ENCODE measurements at regions not wholly inside any gene's neighbourhood (a gene's known extent, or its start where the extent isn't known, plus 50 kb on each side); places are given as distances from the start of the nearest gene placed in this dataset.

GRCh38 chr5:8861764-8862163 is 684.1 kb downstream of the SEMA5A start:
- Mint-ChIP-seq H3K27ac (no peak overlapping the region), H3K4me1 (no peaks in the 10 kb centered on the region), H3K27me3 (ENCODE audit: low read depth) (no peaks in the 10 kb centered on the region), H3K36me3 (no peaks in the 10 kb centered on the region), H3K4me3 (no peak overlapping the region), H3K9me3 (no peaks in the 10 kb centered on the region)
- no peak for DNase-seq (ENCODE audit: low spot score)
- CTCF ChIA-PET, result no interaction called here
- TF ChIP-seq CBFB (CRISPR knock-in tag; IDR thresholded peaks at IDR 0.05; ENCODE audit: low read depth) (no peak), SP1 (CRISPR knock-in tag; conservative IDR thresholded peaks at IDR 0.05) (no peak), TCF7 (CRISPR knock-in tag; IDR thresholded peaks at IDR 0.05; ENCODE audit: low read depth) (no peak), MXD4 (CRISPR knock-in tag; IDR thresholded peaks at IDR 0.05; ENCODE audit: borderline replicate concordance) (no peak), MLX (CRISPR knock-in tag; IDR thresholded peaks at IDR 0.05) (no peak), RORB (CRISPR knock-in tag; IDR thresholded peaks at IDR 0.05) (no peak), MYBL2 (CRISPR knock-in tag; IDR thresholded peaks at IDR 0.05) (no peak), TEAD1 (CRISPR knock-in tag; IDR thresholded peaks at IDR 0.05) (no peak), ZSCAN18 (CRISPR knock-in tag; IDR thresholded peaks at IDR 0.05) (no peak)
- TF ChIP-seq, protein P1, sequence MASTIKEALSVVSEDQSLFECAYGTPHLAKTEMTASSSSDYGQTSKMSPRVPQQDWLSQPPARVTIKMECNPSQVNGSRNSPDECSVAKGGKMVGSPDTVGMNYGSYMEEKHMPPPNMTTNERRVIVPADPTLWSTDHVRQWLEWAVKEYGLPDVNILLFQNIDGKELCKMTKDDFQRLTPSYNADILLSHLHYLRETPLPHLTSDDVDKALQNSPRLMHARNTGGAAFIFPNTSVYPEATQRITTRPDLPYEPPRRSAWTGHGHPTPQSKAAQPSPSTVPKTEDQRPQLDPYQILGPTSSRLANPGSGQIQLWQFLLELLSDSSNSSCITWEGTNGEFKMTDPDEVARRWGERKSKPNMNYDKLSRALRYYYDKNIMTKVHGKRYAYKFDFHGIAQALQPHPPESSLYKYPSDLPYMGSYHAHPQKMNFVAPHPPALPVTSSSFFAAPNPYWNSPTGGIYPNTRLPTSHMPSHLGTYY (CRISPR knock-in tag; IDR thresholded peaks at IDR 0.05), result no peak
- TF ChIP-seq, protein P2, sequence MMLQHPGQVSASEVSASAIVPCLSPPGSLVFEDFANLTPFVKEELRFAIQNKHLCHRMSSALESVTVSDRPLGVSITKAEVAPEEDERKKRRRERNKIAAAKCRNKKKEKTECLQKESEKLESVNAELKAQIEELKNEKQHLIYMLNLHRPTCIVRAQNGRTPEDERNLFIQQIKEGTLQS (CRISPR knock-in tag; conservative IDR thresholded peaks at IDR 0.05), result no peak
- POLR2A ChIA-PET, result no interaction called here
- ATAC-seq, result no peak

DNA sequence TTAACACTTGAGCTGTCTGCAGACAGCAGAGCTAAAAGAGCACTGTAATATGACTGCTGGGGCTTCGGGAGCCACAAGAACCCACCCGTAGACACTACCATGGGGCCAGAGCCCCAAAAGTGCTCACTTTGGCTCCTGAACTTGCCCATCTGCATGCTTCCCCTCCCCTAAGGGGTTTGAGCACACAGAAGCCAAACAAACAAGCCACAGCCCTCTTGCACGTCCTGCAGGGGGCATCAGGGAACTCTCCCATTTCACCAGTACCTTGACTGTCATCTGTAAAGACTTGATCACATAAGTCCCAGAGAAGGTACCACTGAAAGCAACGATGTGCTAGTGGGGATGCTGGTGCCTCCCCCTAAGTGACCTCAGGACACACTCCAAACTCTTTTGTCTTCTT is 681.8 kb downstream of the SEMA5A start:
- Mint-ChIP-seq H3K9me3 (no peaks in the 10 kb centered on the region), H3K27me3 (ENCODE audit: low read depth) (no peaks in the 10 kb centered on the region), H3K4me3 (no peak overlapping the region), H3K27ac (no peak overlapping the region), H3K36me3 (no peaks in the 10 kb centered on the region), H3K4me1 (no peaks in the 10 kb centered on the region)
- DNase-seq (ENCODE audit: low spot score), result peak; percentile 68
- ChIA-PET CTCF (interaction anchor here (0.7 to 1.3 kb wide), 2 partner anchors 44 to 53 kb away, joined by 3 to 6 read pairs; no protein-coding TSS in a partner anchor), POLR2A (no interaction called here)
- TF ChIP-seq SMAD4 (CRISPR knock-in tag; IDR thresholded peaks at IDR 0.05) (no peak), ZNF317 (CRISPR knock-in tag; IDR thresholded peaks at IDR 0.05; ENCODE audit: borderline replicate concordance, low read depth) (no peak)
- TF ChIP-seq, protein P3, sequence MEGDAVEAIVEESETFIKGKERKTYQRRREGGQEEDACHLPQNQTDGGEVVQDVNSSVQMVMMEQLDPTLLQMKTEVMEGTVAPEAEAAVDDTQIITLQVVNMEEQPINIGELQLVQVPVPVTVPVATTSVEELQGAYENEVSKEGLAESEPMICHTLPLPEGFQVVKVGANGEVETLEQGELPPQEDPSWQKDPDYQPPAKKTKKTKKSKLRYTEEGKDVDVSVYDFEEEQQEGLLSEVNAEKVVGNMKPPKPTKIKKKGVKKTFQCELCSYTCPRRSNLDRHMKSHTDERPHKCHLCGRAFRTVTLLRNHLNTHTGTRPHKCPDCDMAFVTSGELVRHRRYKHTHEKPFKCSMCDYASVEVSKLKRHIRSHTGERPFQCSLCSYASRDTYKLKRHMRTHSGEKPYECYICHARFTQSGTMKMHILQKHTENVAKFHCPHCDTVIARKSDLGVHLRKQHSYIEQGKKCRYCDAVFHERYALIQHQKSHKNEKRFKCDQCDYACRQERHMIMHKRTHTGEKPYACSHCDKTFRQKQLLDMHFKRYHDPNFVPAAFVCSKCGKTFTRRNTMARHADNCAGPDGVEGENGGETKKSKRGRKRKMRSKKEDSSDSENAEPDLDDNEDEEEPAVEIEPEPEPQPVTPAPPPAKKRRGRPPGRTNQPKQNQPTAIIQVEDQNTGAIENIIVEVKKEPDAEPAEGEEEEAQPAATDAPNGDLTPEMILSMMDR (IDR thresholded peaks at IDR 0.05), result peak; percentile 45
- peak; percentile 100 for ATAC-seq

DNA sequence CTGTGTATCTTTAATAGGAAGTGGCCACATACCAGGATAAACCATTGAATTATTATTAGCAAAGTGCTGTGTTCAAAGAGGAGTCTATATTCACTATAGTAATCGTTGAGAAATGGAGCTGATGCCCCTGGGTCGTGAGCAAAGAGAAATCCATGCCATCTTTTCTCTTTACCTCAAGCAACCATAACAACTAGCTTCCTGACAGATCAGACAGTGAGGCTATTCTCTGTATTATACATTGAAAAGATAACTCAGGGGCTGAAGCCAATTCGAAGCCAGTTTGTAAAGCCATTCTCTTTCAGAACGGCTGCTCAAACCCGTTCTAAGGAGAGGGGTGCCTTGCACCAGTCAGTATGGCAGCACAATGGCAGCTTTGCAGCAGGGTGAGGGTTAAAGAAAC is 680.6 kb downstream of the SEMA5A start:
- no peak for ATAC-seq
- H3K36me3 Mint-ChIP-seq, result no peaks in the 10 kb centered on the region
- H3K9me3 Mint-ChIP-seq, result no peaks in the 10 kb centered on the region
- POLR2A ChIA-PET, result no interaction called here
- no peak overlapping the region for H3K27ac Mint-ChIP-seq
- H3K4me3 Mint-ChIP-seq, result no peak overlapping the region
- no peak for TF ChIP-seq ESRRA (CRISPR knock-in tag; IDR thresholded peaks at IDR 0.05; ENCODE audit: borderline replicate concordance)
- TF ChIP-seq, protein P4, sequence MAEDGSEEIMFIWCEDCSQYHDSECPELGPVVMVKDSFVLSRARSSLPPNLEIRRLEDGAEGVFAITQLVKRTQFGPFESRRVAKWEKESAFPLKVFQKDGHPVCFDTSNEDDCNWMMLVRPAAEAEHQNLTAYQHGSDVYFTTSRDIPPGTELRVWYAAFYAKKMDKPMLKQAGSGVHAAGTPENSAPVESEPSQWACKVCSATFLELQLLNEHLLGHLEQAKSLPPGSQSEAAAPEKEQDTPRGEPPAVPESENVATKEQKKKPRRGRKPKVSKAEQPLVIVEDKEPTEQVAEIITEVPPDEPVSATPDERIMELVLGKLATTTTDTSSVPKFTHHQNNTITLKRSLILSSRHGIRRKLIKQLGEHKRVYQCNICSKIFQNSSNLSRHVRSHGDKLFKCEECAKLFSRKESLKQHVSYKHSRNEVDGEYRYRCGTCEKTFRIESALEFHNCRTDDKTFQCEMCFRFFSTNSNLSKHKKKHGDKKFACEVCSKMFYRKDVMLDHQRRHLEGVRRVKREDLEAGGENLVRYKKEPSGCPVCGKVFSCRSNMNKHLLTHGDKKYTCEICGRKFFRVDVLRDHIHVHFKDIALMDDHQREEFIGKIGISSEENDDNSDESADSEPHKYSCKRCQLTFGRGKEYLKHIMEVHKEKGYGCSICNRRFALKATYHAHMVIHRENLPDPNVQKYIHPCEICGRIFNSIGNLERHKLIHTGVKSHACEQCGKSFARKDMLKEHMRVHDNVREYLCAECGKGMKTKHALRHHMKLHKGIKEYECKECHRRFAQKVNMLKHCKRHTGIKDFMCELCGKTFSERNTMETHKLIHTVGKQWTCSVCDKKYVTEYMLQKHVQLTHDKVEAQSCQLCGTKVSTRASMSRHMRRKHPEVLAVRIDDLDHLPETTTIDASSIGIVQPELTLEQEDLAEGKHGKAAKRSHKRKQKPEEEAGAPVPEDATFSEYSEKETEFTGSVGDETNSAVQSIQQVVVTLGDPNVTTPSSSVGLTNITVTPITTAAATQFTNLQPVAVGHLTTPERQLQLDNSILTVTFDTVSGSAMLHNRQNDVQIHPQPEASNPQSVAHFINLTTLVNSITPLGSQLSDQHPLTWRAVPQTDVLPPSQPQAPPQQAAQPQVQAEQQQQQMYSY (CRISPR knock-in tag; IDR thresholded peaks at IDR 0.05), result peak; percentile 48; the same call in 1 of the 2 replicates
- H3K27me3 Mint-ChIP-seq (ENCODE audit: low read depth), result no peaks in the 10 kb centered on the region
- CTCF ChIA-PET, result interaction anchor here (0.5 to 1.7 kb wide), 2 partner anchors 43 to 935 kb away, joined by 3 to 8 read pairs; no protein-coding TSS in a partner anchor
- H3K4me1 Mint-ChIP-seq, result peaks cover 5% of the 10 kb centered on the region
- no peak for DNase-seq (ENCODE audit: low spot score)
